ENCODE measurements at regions not wholly inside any gene's neighbourhood (a gene's known extent, or its start where the extent isn't known, plus 50 kb on each side); places are given as distances from the start of the nearest gene placed in this dataset.

GRCh38 chr9:10721301-10721700 is 108.5 kb upstream of the PTPRD start:
- H3K36me3 ChIP-seq, result no peaks in the 10 kb centered on the region
- no peak for DNase-seq
- H3K27me3 ChIP-seq, result no peaks in the 10 kb centered on the region
- no peaks in the 10 kb centered on the region for H3K9me3 ChIP-seq
- H3K27ac ChIP-seq, result no peak overlapping the region
- intact Hi-C loops (cut with DNase I; ENCODE audit: low total_unique reads), result no loop called here
- H3K4me3 ChIP-seq, result no peak overlapping the region
- in situ Hi-C loops (cut with MboI; ENCODE audit: low pct_ligation_motif_present in 1 of 4, low pct_unique_long_range_greater_than_20kb in 1 of 4, low sequenced_read_pairs in 3 of 4), result no loop called here
- no peak for TF ChIP-seq CTCF (IDR thresholded peaks at IDR 0.05)
- TF ChIP-seq EP300 (IDR thresholded peaks at IDR 0.05; ENCODE audit: low read depth), result no peak
- no peak for TF ChIP-seq POLR2A (IDR thresholded peaks at IDR 0.05)
- no peak for TF ChIP-seq POLR2AphosphoS5 (IDR thresholded peaks at IDR 0.05)
- no peaks in the 10 kb centered on the region for H3K4me1 ChIP-seq

GRCh38 chr9:10729213-10729612 is 116.4 kb upstream of the PTPRD start:
- intact Hi-C loops (cut with DNase I; ENCODE audit: low total_unique reads), result no loop called here
- in situ Hi-C loops (cut with MboI; ENCODE audit: low pct_ligation_motif_present in 1 of 4, low pct_unique_long_range_greater_than_20kb in 1 of 4, low sequenced_read_pairs in 3 of 4), result no loop called here
- no peak for TF ChIP-seq CTCF (IDR thresholded peaks at IDR 0.05)
- TF ChIP-seq POLR2A (IDR thresholded peaks at IDR 0.05), result no peak
- TF ChIP-seq EP300 (IDR thresholded peaks at IDR 0.05; ENCODE audit: low read depth), result no peak
- no peak for TF ChIP-seq POLR2AphosphoS5 (IDR thresholded peaks at IDR 0.05)

GRCh38 chr9:10744669-10745068 is 131.9 kb upstream of the PTPRD start:
- no peak for DNase-seq
- Histone ChIP-seq H3K4me1 (no peaks in the 10 kb centered on the region), H3K36me3 (no peaks in the 10 kb centered on the region), H3K4me3 (no peak overlapping the region), H3K27ac (no peak overlapping the region), H3K9me3 (no peaks in the 10 kb centered on the region), H3K27me3 (no peaks in the 10 kb centered on the region)
- intact Hi-C loops (cut with DNase I; ENCODE audit: low total_unique reads), result no loop called here
- in situ Hi-C loops (cut with MboI; ENCODE audit: low pct_ligation_motif_present in 1 of 4, low pct_unique_long_range_greater_than_20kb in 1 of 4, low sequenced_read_pairs in 3 of 4), result no loop called here
- WGBS, 2 donors (ENCODE audit: low coverage in 1 of 2), result 49 to 65% methylated on average over 2 of the region's 2 CpGs
- no peak for TF ChIP-seq POLR2AphosphoS5 (IDR thresholded peaks at IDR 0.05)
- no peak for TF ChIP-seq POLR2A (IDR thresholded peaks at IDR 0.05)
- no peak for TF ChIP-seq EP300 (IDR thresholded peaks at IDR 0.05; ENCODE audit: low read depth)
- no peak for TF ChIP-seq CTCF (IDR thresholded peaks at IDR 0.05)

More at GRCh38 chr9:10729213-10729612, 116.4 kb upstream of the PTPRD start:
- H3K4me3 ChIP-seq, result no peak overlapping the region
- DNase-seq, result no peak
- no peak overlapping the region for H3K27ac ChIP-seq
- H3K4me1 ChIP-seq, result no peaks in the 10 kb centered on the region
- no peaks in the 10 kb centered on the region for H3K27me3 ChIP-seq
- H3K36me3 ChIP-seq, result no peaks in the 10 kb centered on the region
- H3K9me3 ChIP-seq, result no peaks in the 10 kb centered on the region

- Histone ChIP-seq H3K36me3 (no peaks in the 10 kb centered on the region), H3K9me3 (peaks cover 0 to 4% of the 10 kb centered on the region in 2 donors), H3K4me3 (no peak overlapping the region), H3K27ac (no peak overlapping the region), H3K4me1 (no peaks in the 10 kb centered on the region), H3K27me3 (no peaks in the 10 kb centered on the region)
- in situ Hi-C loops (cut with MboI; ENCODE audit: low pct_ligation_motif_present in 1 of 4, low pct_unique_long_range_greater_than_20kb in 1 of 4, low sequenced_read_pairs in 3 of 4), result no loop called here
- 33 to 46% methylated on average over 2 of the region's 2 CpGs for WGBS, 2 donors (ENCODE audit: low coverage in 1 of 2)
- TF ChIP-seq CTCF (IDR thresholded peaks at IDR 0.05) (no peak), POLR2A (IDR thresholded peaks at IDR 0.05) (no peak)
- intact Hi-C loops (cut with DNase I; ENCODE audit: low total_unique reads), result no loop called here
- DNase-seq, result no peak
Measured at GRCh38 chr9:10753474-10753873, 140.7 kb upstream of the PTPRD start.

Data from transverse colon (tissue), 4 donors.